ENCODE measurements at regions not wholly inside any gene's neighbourhood (a gene's known extent, or its start where the extent isn't known, plus 50 kb on each side); places are given as distances from the start of the nearest gene placed in this dataset.

DNA sequence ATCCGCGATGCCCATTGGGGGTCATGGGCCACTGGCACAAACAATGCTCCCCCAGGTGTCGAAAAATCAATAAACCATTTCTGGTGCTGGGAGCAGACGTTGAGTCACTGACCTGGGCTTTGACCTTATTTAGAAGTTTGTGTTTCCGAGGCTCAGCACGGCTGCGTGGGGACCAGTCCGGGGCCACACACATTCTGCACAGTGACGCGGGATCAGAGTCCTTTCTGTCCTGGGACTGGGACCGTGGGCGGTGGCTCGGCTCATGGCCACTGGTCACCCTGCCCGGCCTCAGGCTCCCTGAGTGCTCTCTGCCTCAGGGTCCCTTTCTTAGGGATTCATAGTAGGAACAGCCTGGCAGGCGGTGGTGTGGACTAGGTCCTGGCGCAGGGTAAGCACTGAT, 1266.0 kb downstream of the BRD1 start:
- no peak for DNase-seq (ENCODE audit: low read depth in 4 of 4, low spot score in 2 of 4)

DNA sequence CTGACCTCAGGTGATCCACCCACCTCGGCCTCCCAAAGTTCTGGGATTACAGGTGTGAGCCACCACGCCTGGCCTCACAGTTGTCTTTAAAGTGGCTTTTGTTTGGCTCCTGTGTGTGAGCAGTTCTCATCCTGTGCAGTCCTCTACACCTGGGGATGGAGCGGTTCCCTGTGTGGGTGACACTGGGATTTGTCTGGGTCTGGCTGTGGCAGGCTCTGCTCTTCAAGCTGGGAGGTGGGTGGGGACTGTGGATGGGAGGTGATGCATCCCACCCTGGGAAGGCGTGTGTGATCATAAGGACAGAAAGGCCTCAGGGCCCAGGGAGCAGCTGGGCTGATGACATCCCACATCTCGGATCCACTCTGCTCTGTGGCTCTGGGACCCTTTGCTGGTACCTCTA, 1266.8 kb downstream of the BRD1 start:
- DNase-seq (ENCODE audit: low read depth in 4 of 4, low spot score in 2 of 4), result no peak

DNA sequence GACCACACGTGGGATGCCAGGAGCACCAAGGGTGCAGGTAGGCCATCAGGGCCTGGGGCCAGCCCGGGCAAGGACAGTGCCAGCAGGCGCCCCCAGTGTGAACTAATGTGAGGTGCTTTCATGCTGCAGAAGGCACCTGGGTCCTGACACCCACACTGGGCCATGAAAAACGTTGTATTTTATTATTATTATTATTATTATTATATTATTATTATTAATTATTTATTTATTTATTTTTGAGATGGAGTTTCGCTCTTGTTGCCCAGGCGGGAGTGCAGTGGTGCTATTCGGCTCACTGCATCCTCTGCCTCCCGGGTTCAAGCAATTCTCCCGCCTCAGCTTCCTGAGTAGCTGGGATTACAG, 1267.3 kb downstream of the BRD1 start:
- no peak for DNase-seq (ENCODE audit: low read depth in 4 of 4, low spot score in 2 of 4)

DNA sequence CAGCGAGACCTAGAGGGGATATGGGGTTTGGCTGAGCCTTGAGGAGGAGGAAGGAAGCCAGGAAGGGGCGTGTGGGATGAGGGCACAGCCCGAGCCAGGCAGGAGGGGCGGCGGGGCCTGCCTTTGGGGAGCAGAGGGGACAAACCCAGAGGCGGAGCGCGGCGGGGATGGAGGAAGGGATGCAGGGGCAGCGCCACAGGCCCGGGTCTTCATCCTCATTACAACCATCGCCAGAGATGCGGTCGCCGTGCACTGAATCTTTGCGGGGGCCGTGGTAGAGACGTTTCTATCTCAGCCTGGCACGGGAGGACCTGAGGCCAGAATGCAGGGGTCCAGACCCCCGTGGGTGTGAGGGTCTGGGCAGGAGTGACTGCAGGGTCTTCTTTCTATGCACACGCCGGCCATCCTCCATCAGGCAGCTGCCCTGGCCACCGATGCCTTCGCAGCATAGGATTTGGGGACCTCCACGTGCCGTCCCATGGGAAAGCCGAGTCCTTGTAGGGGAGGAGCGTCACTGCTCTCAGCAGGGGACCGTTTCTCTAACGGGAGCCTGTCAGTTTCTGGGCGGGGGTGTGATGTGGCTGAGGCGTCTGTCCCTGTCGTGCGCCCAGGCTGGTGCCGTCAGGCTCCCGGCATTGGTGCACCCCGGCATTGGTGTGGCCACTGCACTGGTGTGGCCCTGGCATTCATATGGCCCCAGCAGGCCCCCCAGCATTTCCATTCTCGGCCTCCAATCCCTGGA, 1267.9 kb downstream of the BRD1 start:
- no peak for DNase-seq (ENCODE audit: low read depth in 4 of 4, low spot score in 2 of 4)

DNA sequence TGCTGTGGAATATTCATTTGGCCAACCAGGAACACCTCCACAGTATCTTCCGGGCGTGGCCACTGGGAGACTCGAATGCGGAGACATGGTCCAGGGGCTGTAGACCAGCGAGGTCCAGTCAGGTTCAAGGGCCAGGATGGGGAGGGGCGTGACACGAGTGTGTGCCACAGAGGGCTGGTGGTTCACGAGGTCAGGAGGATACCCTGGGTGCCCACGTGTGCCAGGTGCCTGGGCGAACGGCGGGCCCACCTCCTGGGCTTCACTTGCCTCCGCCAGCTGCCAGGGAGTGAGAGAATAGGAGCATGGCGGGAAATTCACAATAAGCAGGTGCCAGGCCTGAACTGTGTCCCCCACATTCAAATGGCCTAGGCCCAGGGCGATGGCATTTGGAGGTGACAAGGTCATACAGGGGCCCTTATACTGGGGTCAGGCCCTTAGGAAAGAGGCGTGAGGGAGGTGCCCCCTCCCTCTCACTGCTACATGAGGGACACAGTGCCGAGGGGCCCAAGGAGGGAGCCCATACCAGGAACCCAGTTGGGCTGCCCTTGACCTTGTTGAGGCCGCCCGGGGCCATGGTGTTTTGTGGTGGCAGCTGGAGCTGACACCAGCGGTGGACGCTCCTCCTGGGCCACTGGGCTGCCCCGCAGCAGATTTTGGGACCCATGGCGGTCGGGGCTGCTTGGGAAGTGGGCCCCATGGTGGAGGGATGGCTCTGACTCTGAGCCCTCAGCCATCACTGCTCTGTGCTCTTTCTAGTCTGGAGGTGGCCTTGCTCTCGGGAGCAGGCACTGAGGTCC, 1268.9 kb downstream of the BRD1 start:
- DNase-seq (ENCODE audit: low read depth in 4 of 4, low spot score in 2 of 4), result no peak

GRCh38 chr22:48558016-48558415, 1269.7 kb downstream of the BRD1 start:
- no peak for DNase-seq (ENCODE audit: low read depth in 4 of 4, low spot score in 2 of 4)

- DNase-seq (ENCODE audit: low read depth in 4 of 4, low spot score in 2 of 4), result no peak
These were observed 1270.2 kb downstream of the BRD1 start for GRCh38 chr22:48557473-48557872.

DNA sequence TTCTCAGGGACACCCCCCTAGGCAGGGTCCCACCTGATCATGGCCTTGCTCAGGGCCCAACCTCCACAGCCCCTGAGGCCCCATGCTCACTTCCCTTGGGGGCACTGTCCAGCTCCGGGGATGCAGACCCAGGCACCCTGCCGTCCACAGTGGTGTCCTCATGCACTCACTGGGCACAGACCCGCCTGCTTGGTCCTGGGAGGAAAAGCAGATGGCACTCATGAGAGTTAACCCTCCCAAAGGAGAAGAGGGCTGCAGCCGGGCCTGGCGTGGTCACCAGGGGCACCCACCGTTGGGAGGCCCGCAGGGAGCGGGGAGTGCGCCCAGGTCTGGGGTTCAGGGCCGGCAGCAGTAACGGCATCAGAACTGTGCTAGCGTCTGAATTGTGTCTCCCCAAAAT, 1270.9 kb downstream of the BRD1 start:
- DNase-seq (ENCODE audit: low read depth in 4 of 4, low spot score in 2 of 4), result no peak

DNA sequence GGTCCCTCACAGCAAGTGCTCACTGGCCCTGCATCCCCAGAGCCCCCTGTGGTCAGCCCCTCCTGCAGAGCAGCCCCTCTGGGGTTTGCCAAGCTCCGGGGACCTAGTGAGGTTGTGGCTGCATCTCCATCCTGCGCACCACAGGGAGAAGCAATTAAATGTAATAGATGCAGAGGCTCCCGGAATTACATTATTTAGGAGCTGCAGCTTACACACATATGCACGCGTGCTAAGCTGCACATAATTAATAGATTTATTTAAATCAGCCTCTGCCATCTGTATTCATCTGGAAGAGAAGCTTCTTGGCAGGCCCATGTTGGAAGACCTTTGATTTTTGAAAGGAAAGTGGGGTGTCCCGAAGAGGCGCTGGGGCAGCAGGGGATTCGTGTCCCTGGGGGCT, 1271.5 kb downstream of the BRD1 start:
- DNase-seq (ENCODE audit: low read depth in 4 of 4, low spot score in 2 of 4), result no peak

DNA sequence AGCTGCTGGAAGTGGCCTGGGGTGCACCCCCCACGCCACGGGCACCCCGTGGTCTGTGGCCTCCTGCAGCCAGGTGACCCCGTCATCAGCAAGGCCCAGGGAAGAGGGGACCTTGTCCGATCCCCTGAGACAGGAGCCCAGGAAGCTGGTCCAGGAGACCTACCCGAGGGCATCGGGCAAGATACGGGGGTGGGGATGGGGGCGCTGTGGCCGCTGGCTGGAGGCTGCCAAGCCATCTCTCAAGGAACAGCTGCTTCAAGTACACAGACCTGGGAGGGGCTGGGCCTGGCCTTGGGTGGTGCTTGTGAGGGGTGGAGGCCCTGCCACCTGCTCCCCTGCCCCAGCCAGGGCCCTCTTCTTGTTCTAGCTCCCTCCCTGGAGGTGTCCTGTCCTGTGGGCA, 1272.1 kb downstream of the BRD1 start:
- no peak for DNase-seq (ENCODE audit: low read depth in 4 of 4, low spot score in 2 of 4)

DNA sequence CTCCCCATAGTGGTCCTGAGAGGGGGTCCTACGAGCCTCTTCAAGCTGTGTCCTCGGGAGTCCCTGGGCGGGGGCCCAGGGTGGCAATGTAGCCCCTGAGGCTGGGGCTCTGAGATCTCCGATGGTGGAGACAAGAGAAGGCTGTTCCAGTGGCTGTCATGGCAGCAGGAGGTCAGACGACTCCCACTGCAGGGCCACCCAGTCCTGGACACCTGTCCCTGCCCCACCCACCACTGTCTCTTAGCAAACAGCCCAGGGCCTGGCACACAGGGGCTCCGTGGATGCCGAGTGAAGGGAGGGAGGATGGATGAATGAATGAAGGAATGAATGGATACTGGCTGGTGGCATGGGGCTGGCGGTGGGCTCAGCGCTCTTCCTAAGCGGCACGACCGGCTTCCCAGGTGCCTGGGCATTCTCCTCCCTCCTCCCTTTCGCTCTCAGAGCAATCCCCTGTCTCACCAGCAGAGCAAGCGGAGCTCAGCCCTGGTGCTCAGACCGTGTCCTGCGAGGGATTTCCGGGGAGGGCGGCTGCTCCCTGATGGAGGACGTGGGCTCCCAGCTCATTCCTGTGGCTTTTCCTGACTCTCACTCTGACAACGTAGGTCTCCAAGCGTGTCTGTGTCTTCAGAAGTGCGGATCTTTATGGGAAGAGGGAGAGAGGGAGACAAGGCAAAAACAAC, 1272.6 kb downstream of the BRD1 start:
- DNase-seq (ENCODE audit: low read depth in 4 of 4, low spot score in 2 of 4), result no peak

- no peak for DNase-seq (ENCODE audit: low read depth in 4 of 4, low spot score in 2 of 4)
These were observed 1273.9 kb downstream of the BRD1 start for GRCh38 chr22:48553694-48554308.

DNA sequence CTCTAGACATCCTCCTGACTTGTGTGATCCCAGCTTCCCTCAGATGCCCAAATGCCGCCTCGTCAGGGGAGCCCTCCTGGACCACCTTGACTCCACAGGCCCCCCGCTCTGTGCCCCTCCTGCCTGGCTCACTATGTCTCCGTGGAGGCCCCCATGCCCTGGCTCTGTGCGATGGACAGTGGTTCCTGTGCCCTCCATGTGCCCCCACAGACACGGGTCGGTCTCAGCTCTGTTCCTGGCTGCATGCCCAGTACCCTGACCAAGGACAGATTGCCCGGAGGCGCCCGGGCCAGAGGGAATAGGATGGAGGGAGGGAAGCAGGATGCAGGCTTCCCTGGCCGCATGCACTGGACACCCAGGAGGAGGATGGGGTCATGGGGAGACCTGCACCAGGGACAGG, 1274.6 kb downstream of the BRD1 start:
- no peak for DNase-seq (ENCODE audit: low read depth in 4 of 4, low spot score in 2 of 4)

DNA sequence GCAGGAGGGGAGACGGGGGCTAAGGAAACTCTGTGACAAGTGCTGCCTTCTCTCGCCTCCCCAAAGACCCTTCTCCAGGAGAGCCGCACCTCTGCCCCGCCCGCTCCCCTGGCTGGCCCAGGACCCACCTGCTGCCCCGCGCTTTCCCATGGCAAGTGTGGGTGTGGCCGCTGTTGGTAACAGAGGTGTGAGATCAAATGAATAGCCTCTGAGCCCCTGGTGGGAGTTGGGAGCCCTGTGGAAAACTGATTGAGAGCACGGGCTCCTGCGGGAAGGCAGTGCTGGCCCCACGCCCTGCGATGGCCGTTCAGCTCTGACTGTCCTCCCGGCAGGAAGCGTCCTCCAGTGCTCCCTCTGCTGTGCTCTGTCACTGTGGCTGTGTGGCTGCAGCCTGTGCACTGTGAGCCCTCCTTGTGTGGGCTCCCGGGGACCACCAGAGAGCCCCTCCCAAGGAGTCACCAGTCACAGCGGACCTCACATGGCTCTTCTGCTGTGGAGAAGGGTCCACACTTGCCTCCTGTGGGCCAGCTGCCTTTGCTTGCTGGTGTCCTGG, 1275.9 kb downstream of the BRD1 start:
- DNase-seq (ENCODE audit: low read depth in 4 of 4, low spot score in 2 of 4), result no peak

DNA sequence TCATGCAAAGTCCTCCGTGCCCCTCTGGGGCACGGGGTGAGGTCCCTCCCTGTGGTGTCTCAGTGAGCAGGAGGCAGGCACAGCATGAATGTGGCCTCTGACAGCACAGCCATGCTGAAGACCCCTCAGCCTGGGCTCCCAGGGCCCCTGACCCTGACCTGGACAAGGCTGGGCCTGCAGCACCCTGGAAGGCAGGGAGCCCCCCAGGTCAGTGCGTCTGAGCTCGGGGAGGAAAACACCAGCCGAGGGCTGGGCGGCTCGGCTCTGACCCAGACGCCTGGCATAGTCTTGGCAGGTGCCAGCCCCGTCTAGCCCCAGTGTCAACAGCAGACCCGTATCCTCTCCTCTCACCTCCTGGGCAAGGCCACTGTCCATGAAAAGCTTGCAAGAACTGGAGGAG, 1276.6 kb downstream of the BRD1 start:
- no peak for DNase-seq (ENCODE audit: low read depth in 4 of 4, low spot score in 2 of 4)

DNA sequence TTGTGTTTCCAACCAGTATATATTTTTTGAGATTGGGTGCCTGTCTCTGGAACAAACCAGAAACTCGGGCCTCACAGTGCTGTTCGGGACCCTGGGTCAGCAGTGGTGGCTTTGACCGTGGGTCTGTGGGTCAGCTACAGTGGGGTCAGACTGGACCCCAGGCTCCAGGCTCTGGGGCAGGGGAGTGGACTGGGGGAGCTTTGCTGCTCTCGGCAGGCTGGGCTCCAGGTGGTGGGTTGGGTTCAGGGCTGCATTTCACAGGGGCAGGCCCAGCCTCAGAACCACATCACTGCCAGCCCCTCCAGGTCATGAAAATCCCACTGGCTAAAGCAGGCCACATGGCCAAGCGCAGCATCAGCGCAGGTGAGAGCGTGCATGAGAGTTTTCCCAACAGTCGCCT, 1279.3 kb downstream of the BRD1 start:
- DNase-seq (ENCODE audit: low read depth in 4 of 4, low spot score in 2 of 4), result no peak

DNA sequence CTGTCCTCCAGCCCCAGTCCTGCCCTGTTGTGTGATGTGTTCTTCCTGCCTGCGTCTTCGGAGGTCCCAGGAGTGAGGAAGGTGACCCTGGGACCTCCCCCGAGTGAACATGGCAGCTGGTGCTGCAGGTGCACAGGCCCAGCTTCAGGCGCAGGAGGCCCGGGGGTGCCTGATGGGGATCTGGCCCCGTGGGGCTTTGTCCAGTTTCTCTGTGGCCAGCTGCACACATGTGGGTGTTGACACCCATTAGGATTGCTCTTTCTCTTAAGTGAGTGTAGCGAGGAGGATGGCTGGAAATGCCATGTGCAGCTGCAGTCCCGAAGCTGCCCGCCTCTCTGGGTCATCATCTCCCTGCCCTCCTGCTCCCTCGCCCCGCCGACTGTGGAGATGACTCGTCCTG, 1279.7 kb downstream of the BRD1 start:
- no peak for DNase-seq (ENCODE audit: low read depth in 4 of 4, low spot score in 2 of 4)

GRCh38 chr22:48546653-48547424, 1280.8 kb downstream of the BRD1 start:
- no peak for DNase-seq (ENCODE audit: low read depth in 4 of 4, low spot score in 2 of 4)

- no peak for DNase-seq (ENCODE audit: low read depth in 4 of 4, low spot score in 2 of 4)
These were observed 1281.7 kb downstream of the BRD1 start for GRCh38 chr22:48545987-48546386.

GRCh38 chr22:48541401-48542098, 1286.1 kb downstream of the BRD1 start:
- no peak for DNase-seq (ENCODE audit: low read depth in 4 of 4, low spot score in 2 of 4)

All from left renal cortex interstitium (tissue), 4 donors.